T-helper 22 cell (primary cell): ENCODE measurements at regions not wholly inside any gene's neighbourhood (a gene's known extent, or its start where the extent isn't known, plus 50 kb on each side); places are given as distances from the start of the nearest gene placed in this dataset.

Experiments used
- DNase-seq: peaks from one replicate; pipeline ENCODE4 v3.0.0-alpha.2; 2020; ENCODE audit warnings: low read depth

DNA sequence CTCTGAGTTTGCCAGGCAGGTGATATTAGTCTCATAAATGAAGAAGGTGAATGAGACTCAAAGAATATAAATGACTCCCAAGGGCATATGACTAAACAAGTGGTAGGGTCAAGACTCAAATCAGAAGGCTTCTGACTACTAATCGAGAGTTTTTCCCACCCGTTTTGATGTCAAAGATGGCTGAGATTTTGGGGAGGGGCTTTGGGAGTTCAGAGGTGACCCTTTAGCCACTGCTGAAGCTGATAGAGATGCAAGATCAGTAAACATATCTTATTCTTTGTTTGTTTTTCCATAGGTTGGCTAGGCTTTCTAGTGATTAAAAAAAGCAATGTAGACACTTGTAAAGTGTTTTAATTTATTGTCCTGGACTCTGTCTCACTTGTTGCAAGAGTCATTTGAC, 239.6 kb upstream of the PLEKHG7 start:
- no peak for DNase-seq

GRCh38 chr12:92462527-92462926, 240.3 kb upstream of the PLEKHG7 start:
- no peak for DNase-seq

DNA sequence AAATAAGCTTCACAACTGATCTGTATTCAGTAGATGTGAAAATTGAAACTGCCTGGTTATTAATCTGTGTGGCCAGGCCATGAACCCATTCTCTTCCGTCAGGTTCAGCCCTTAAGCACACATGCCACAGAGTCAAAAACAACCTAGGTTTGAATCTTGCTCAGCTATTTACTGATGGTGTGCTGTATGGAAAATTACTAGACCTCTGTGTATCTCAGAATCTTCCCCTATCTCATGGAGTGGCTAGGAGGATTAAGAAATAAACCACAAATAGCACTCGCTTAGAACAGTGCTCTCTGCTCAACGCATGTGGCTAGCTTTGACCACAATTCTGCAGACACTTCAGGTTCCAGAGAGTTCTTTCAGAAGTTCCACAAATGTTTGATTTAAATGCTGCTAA, 240.7 kb upstream of the PLEKHG7 start:
- DNase-seq, result no peak

DNA sequence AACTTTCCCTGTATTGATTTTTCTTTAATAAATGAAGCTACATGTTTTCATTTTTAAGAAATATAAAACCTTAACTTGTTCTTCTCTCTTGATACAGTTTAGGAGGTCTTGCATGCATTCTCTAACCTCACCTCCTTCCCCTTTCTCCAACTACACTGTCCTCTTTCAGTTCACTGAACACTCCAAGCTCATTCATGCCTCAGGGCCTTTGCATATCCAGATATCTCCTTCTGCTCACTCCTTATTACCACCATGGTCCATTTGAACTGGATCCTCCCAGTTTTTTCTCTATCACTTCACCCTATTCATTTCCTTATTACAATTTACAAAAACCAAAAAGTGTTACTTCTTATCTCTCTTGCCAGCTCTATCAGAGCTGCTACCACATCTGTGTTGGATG, 242.9 kb upstream of the PLEKHG7 start:
- no peak for DNase-seq

DNA sequence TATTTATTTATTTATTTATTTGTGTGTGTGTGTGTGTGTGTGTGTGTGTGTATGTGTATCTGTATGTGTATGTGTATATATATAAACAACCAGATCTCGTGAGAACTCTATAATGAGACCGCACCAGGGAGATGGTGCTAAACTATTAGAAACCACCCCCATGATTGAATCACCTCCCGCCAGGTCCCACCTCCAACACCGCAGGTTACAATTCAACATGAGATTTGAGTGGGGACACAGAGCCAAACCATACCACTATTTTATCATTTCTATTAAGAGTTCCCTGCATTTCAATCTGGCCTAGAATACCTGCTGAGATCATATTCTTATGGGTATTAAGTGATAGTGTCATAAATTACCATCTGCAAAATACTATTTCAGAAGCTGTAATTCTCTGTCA, 243.8 kb upstream of the PLEKHG7 start:
- DNase-seq, result no peak

DNA sequence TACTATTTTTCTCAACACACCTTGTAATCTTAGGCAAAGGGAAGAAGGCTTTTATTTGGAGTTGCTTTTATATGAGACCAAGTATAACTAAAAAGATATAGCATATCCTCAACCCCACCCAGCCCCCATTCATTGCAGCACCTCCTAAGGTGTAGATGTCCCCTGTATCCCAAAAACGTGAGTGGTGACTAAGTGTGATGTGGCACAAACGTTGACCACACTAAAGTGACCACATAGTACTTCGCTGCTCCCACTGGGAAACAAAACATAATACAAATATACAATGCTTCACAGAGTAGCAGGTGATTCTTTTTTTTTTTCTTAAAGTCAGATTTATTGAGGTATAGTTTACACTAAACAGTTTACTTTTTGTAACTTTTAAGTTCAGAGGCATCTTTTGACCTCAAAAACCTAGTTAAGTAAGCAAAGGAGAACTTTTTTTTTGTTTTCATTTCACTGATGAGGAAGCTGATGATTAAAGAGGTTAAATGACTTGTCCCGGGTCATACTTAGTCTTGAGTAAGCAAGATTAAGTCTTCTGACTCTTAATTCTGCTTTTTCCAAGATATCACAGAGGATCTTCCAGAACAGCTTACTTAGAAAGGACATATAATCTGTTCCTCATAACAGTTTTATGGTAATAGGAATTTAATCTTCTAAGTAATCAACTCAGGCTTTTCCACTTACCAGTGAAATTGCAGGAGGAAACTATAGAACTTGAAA, 245.2 kb upstream of the PLEKHG7 start:
- no peak for DNase-seq

DNA sequence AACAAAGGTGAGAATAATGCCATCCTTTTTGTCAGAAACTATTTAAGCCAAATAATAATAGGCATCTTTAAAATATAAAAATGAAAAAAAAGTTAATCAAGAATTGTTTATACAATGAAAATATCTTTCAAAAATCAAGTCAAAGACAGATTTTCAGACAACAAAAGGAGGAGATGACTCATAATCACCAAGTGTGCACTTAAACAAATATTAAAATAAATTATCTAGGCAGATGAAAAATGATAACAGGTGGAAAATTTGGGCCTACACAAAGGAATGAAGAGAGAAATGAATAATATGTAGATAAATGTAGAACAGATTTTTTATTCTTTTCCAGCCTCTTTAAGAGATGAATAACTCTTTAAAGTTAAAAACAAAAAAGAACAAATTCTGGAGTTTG, 250.0 kb upstream of the PLEKHG7 start:
- no peak for DNase-seq

- DNase-seq, result no peak
These were observed 256.7 kb upstream of the PLEKHG7 start for GRCh38 chr12:92446083-92446460.

DNA sequence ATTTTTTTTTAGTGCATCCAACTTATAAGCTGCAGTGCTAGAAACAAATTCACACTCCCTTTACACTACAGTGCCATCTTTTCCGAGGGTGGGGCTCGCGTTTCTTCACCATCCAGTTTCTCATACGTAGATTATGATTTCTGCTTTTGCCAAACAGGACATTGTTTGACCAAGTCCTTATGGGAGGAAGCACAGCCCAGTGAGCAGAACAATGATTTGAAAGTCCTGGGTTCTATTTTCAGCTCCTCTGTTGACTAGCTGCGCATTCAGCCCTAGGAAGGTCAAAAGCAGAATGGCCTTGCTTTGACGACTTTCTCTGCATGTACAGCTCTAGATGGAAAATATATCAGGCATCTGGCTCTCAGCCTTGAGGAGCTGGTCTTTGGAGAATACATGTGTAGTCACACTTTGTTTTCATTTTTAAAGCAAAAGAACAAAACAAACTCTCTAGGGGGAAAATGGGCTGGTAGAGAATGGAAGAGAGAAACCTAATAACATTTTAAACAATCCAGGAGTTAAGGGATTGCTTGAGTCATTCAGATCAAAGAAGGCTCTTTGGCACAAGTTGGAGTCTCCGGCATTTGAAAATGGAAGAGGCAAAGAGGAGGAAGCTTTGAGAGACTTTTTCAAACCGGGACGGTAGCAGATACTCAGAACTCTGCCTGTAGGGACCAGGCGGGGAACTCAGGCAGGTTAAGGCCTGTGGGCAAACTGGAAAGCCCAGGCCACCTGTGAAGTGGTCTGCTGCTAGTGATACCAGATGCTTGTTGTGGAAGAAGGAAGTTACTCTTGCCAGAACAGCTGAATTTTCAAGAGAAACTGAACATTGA, 257.3 kb upstream of the PLEKHG7 start:
- no peak for DNase-seq

DNA sequence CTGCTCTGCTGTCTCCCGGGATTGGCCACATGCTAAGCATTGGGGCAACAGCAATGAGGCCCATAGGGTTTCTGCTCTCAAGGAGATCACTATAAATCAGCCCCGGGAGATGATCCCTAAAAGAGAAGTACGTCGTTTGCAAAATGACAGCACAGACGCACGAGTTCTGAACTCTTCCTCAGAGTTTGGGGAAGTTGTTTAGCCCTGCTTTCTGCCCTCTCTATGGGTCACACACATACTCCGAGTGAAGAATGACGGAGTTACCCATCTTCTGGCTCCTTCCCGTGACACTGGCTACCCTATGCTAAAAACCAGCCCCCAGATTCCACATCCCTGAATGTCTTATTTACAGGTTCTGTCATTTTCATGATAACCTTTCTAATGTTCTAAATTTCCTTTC, 258.0 kb upstream of the PLEKHG7 start:
- no peak for DNase-seq

- no peak for DNase-seq
These were observed 260.0 kb upstream of the PLEKHG7 start for GRCh38 chr12:92442782-92443181.

GRCh38 chr12:92440072-92440471, 262.7 kb upstream of the PLEKHG7 start:
- DNase-seq, result no peak

DNA sequence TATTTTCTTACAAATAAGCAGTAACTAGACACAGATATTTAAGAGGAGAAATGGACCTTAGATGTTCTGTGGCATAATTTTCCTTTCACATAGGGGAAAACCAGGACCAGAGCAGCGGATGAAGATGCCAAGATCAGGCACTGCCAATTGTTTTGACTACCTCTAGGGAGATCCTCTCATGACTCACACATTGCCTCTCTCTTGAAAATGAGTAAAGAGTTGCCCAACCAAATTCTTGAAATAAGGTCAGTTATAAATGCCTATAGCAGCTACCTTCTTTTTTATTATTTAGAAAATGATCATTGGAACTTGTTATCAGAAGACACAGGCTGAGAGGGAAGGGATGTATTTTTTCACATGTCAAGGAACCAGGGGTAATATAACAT, 263.4 kb upstream of the PLEKHG7 start:
- DNase-seq, result no peak

DNA sequence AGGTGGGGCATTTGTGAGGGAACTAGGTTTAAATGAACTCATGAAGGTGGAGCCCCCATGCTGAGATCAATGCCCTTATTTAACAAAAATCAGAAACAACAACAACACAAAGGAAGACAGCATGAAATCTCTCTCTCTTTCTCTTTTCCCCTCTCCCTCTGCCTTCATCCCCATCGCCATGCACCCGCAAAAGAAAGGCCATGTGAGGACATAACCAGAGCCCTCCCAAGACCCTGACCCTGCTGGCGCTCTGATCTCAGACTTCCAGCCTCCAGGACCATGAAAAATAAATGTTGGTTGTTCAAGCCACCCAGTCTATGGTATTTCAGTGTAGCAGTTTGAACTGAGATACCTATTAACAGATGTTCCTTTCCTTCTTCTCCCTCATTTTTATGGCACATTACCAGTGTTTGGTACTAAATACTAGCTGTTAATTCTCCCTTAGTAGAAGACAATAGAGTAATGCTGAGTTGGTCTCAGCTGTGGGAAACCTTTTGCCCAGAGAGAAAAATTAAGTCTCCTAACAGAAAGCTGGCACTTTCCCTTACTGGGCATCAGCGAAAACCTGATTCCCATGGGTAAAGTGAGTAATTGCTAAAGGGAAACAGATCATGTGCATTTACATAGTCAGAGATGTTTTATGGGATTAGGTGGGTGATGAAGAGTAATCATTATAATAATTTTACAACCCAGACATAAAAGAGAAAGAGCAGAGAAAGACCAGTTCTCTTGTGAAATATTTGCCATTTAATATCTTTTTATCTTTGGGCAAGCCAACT, 264.0 kb upstream of the PLEKHG7 start:
- DNase-seq, result no peak

GRCh38 chr12:92437452-92437851, 265.3 kb upstream of the PLEKHG7 start:
- DNase-seq, result no peak

- DNase-seq, result no peak
These were observed 265.9 kb upstream of the PLEKHG7 start for GRCh38 chr12:92436856-92437255.

GRCh38 chr12:92434607-92435025, 268.2 kb upstream of the PLEKHG7 start:
- no peak for DNase-seq

DNA sequence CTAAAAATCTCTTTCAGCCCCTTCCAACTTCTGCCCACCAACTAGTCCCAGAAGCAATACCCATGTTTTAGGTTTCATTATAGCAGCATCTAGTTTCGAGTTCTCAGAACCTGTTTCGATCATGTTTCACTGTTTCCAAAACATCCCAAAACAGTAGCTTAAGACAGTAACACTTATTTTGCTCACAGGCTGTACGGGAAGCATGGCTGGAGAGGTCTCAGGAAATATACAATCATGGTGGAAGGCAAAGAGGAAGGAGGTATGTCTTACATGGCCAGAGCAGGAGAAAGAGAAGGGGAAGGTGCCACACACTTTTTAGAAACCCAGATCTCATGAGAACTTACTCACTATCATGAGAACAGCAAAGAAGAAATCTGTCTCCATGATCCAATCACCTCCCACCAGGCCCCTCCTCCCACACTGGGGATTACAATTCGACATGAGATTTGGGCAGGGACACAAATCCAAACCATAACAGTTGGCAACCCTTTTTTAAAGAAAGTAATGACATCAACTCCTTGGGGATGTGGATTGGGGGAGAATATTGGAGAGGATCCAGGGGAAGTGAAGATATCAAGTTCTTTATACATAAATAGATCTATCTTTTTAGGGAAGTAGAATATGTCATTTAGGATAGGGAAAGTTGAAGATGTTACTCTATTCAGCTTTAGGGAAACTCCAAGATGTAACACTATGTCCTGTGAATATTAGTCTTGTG, 269.9 kb upstream of the PLEKHG7 start:
- no peak for DNase-seq

GRCh38 chr12:92431146-92431545, 271.6 kb upstream of the PLEKHG7 start:
- no peak for DNase-seq

- no peak for DNase-seq
These were observed 276.5 kb upstream of the PLEKHG7 start for GRCh38 chr12:92426332-92426731.

DNA sequence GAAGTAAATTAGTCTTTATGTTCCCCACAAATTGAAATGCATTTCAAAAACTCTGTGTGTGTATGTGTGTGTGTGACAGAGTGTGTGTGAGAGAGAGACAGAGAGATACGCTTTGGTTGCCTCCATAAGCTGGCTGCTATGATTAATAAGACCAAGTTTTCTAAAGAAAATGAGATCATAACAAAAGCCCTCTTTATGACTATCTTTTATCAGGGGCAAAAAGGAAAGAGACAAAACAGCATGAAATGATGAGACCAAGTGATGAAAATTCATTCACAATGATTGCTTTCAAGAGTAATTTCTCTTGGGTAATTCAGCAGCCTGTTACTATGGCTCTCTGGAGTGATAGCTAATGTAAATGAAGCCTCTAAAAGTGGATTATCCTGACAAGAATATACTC, 277.6 kb upstream of the PLEKHG7 start:
- no peak for DNase-seq

- no peak for DNase-seq
These were observed 278.5 kb upstream of the PLEKHG7 start for GRCh38 chr12:92424338-92424737.
